ENCODE measurements at regions not wholly inside any gene's neighbourhood (a gene's known extent, or its start where the extent isn't known, plus 50 kb on each side); places are given as distances from the start of the nearest gene placed in this dataset.

- TF ChIP-seq CTCF (IDR thresholded peaks at IDR 0.05; ENCODE audit: insufficient read depth, low read depth, low read length) = no peak
- TF ChIP-seq EZH2 (IDR thresholded peaks at IDR 0.05; ENCODE audit: insufficient read depth, low read length) = no peak
These were observed 72.2 kb upstream of the L3MBTL4 start for GRCh38 chr18:6486764-6487426.
